ENCODE measurements at regions not wholly inside any gene's neighbourhood (a gene's known extent, or its start where the extent isn't known, plus 50 kb on each side); places are given as distances from the start of the nearest gene placed in this dataset.
"Not testable (repeated sequence)": the region's sequence is repeated elsewhere in the genome, so short reads cannot be mapped to it uniquely, and the experiment has no call there.

- TF ChIP-seq TCF12 (IDR thresholded peaks at IDR 0.05; ENCODE audit: low read depth, low read length) (no peak), RAD51 (IDR thresholded peaks at IDR 0.05) (no peak), ZBED1 (IDR thresholded peaks at IDR 0.05; ENCODE audit: borderline replicate concordance) (no peak)
Observed at GRCh38 chr2:16971722-16972234, 306.1 kb upstream of the CYRIA start (continued).

GRCh38 chr2:16970948-16971347 lies 305.3 kb upstream of the CYRIA start:
- CTCF ChIA-PET; H3K27me3 ChIP-seq (replicated peaks in 1 of 2; ENCODE audit: control insufficient read depth in 2 of 2, insufficient read depth in 2 of 2, low read length in 1 of 2); FAIRE-seq; DNase-seq (ENCODE audit: low read depth, low spot score); BruUV-seq (replicated peaks); H3K9me3 ChIP-seq (replicated peaks; ENCODE audit: control insufficient read depth, insufficient read depth, low read length); H3K4me1 ChIP-seq (ENCODE audit: control insufficient read depth, insufficient read depth, low read length); POLR2A ChIA-PET; intact Hi-C loops (cut with micrococcal nuclease; ENCODE audit: unreplicated experiment); ATAC-seq; RAD21 ChIA-PET (ENCODE audit: unreplicated experiment); H4K20me1 ChIP-seq (ENCODE audit: control insufficient read depth, insufficient read depth); H3K79me2 ChIP-seq (ENCODE audit: control insufficient read depth, insufficient read depth, low read length); H2AFZ ChIP-seq (ENCODE audit: control insufficient read depth, low read depth, low read length); H3K4me3 ChIP-seq; H3K36me3 ChIP-seq (ENCODE audit: control insufficient read depth in 2 of 2, insufficient read depth in 2 of 2, low read length in 1 of 2); H3K4me2 ChIP-seq (ENCODE audit: control insufficient read depth, insufficient read depth); in situ Hi-C loops (cut with MboI); H3K27ac ChIP-seq (ENCODE audit: control insufficient read depth, insufficient read depth); H3K9ac ChIP-seq (ENCODE audit: control insufficient read depth, insufficient read depth, low read length): not testable (repeated sequence)
- WGBS (ENCODE audit: insufficient coverage, insufficient replicate concordance, low lambda C conversion rate, missing lambda C conversion rate): 31% methylated on average over 3 of the region's 3 CpGs
- peak; percentile 15; the same call in 1 of the 2 replicates for TF ChIP-seq SPI1 (IDR thresholded peaks at IDR 0.05; ENCODE audit: borderline replicate concordance, insufficient read depth, low read depth, low read length)
- SMC1A ChIA-PET (ENCODE audit: uncharacterized antibody, unreplicated experiment): interaction anchor here (0.7 to 0.9 kb wide), 2 partner anchors 9 to 11 kb away, joined by 3 read pairs; no protein-coding TSS in a partner anchor

GRCh38 chr2:16962505-16962904 lies 296.9 kb upstream of the CYRIA start:
- 0% methylated on average over 1 of the region's 1 CpG for WGBS (ENCODE audit: insufficient coverage, insufficient replicate concordance, low lambda C conversion rate, missing lambda C conversion rate)
- Histone ChIP-seq H2AFZ (ENCODE audit: control insufficient read depth, low read depth, low read length) (no peak overlapping the region), H4K20me1 (ENCODE audit: control insufficient read depth, insufficient read depth) (no peaks in the 10 kb centered on the region), H3K36me3 (ENCODE audit: control insufficient read depth in 2 of 2, insufficient read depth in 2 of 2, low read length in 1 of 2) (no peaks in the 10 kb centered on the region), H3K4me1 (ENCODE audit: control insufficient read depth, insufficient read depth, low read length) (no peaks in the 10 kb centered on the region), H3K9me3 (replicated peaks; ENCODE audit: control insufficient read depth, insufficient read depth, low read length) (no peaks in the 10 kb centered on the region), H3K27me3 (replicated peaks in 1 of 2; ENCODE audit: control insufficient read depth in 2 of 2, insufficient read depth in 2 of 2, low read length in 1 of 2) (no peaks in the 10 kb centered on the region), H3K27ac (ENCODE audit: control insufficient read depth, insufficient read depth) (no peak overlapping the region), H3K4me2 (ENCODE audit: control insufficient read depth, insufficient read depth) (no peak overlapping the region), H3K9ac (ENCODE audit: control insufficient read depth, insufficient read depth, low read length) (no peak overlapping the region), H3K4me3 (no peak overlapping the region), H3K79me2 (ENCODE audit: control insufficient read depth, insufficient read depth, low read length) (no peaks in the 10 kb centered on the region)
- CTCF ChIA-PET: interaction anchor here (0.6 to 1.2 kb wide), 2 partner anchors 10 to 883 kb away, joined by 3 to 5 read pairs; no protein-coding TSS in a partner anchor
- BruUV-seq (replicated peaks): no TSS peak
- intact Hi-C loops (cut with micrococcal nuclease; ENCODE audit: unreplicated experiment) (no loop called here), in situ Hi-C loops (cut with MboI) (no loop called here)
- POLR2A ChIA-PET: no interaction called here
- TF ChIP-seq CUX1 (IDR thresholded peaks at IDR 0.05; ENCODE audit: insufficient replicate concordance, low read depth, low read length): no peak
- no peak for TF ChIP-seq TCF7 (IDR thresholded peaks at IDR 0.05; ENCODE audit: borderline replicate concordance)
- no peak for TF ChIP-seq SRF (IDR thresholded peaks at IDR 0.05; ENCODE audit: low read depth in 2 of 2, low read length in 2 of 2)
- no peak for TF ChIP-seq IKZF2 (IDR thresholded peaks at IDR 0.05)
- no peak for TF ChIP-seq BACH1 (IDR thresholded peaks at IDR 0.05; ENCODE audit: borderline replicate concordance)
- TF ChIP-seq MEF2B (IDR thresholded peaks at IDR 0.05; ENCODE audit: partially characterized antibody, poor library complexity, severe bottlenecking): no peak
- TF ChIP-seq POLR2A (IDR thresholded peaks at IDR 0.05; ENCODE audit: low read depth, low read length): no peak
- TF ChIP-seq CREM (IDR thresholded peaks at IDR 0.05; ENCODE audit: low read depth): no peak
- TF ChIP-seq BMI1 (IDR thresholded peaks at IDR 0.05; ENCODE audit: borderline replicate concordance): no peak
- FAIRE-seq: no peak
- no peak for ATAC-seq
- DNase-seq (ENCODE audit: low read depth, low spot score): no peak
- RAD21 ChIA-PET (ENCODE audit: unreplicated experiment): interaction anchor here (1.2 kb wide), 1 partner anchor 35 kb away, joined by 3 read pairs; no protein-coding TSS in a partner anchor
- SMC1A ChIA-PET (ENCODE audit: uncharacterized antibody, unreplicated experiment): interaction anchor here (0.8 kb wide), 1 partner anchor 9 kb away, joined by 3 read pairs; no protein-coding TSS in a partner anchor
